ENCODE measurements at regions not wholly inside any gene's neighbourhood (a gene's known extent, or its start where the extent isn't known, plus 50 kb on each side); places are given as distances from the start of the nearest gene placed in this dataset.

- intact Hi-C loops (cut with micrococcal nuclease; ENCODE audit: unreplicated experiment), result no loop called here
- H3K9me3 ChIP-seq (ENCODE audit: low read depth, low read length, poor library complexity, severe bottlenecking), result no peaks in the 10 kb centered on the region
- TF ChIP-seq CTCF (conservative IDR thresholded peaks at IDR 0.05; ENCODE audit: low read depth, low read length), result no peak
- no peak for TF ChIP-seq EZH2 (IDR thresholded peaks at IDR 0.05; ENCODE audit: borderline replicate concordance, low read depth, low read length, poor library complexity, severe bottlenecking)
- no peak overlapping the region for H3K4me3 ChIP-seq (ENCODE audit: low read depth, low read length, poor library complexity, severe bottlenecking)
- BruUV-seq (replicated peaks), result no TSS peak
- H3K4me1 ChIP-seq (ENCODE audit: insufficient read depth, low read length, poor library complexity, severe bottlenecking), result peaks cover 20% of the 10 kb centered on the region
- DNase-seq (ENCODE audit: low spot score), result no peak
- peaks cover 24% of the 10 kb centered on the region for H3K27me3 ChIP-seq (replicated peaks; ENCODE audit: insufficient read depth, low read depth, low read length, poor library complexity)
- H3K36me3 ChIP-seq (ENCODE audit: insufficient read depth, low read length, poor library complexity, severe bottlenecking), result no peaks in the 10 kb centered on the region
- ChIA-PET POLR2A (ENCODE audit: low non-redundant PET) (no interaction called here), CTCF (no interaction called here)
- H3K27ac ChIP-seq (ENCODE audit: low read depth, low read length, poor library complexity, severe bottlenecking), result no peak overlapping the region
Observed at GRCh38 chr12:132398386-132398991, 69.1 kb upstream of the GALNT9 start.

GRCh38 chr12:132397934-132398385, 68.6 kb upstream of the GALNT9 start:
- H3K36me3 ChIP-seq (ENCODE audit: insufficient read depth, low read length, poor library complexity, severe bottlenecking), result no peaks in the 10 kb centered on the region
- no peak overlapping the region for H3K27ac ChIP-seq (ENCODE audit: low read depth, low read length, poor library complexity, severe bottlenecking)
- ChIA-PET CTCF (no interaction called here), POLR2A (ENCODE audit: low non-redundant PET) (no interaction called here)
- H3K9me3 ChIP-seq (ENCODE audit: low read depth, low read length, poor library complexity, severe bottlenecking), result no peaks in the 10 kb centered on the region
- peaks cover 20% of the 10 kb centered on the region for H3K4me1 ChIP-seq (ENCODE audit: insufficient read depth, low read length, poor library complexity, severe bottlenecking)
- TF ChIP-seq EZH2 (IDR thresholded peaks at IDR 0.05; ENCODE audit: borderline replicate concordance, low read depth, low read length, poor library complexity, severe bottlenecking) (no peak), CTCF (conservative IDR thresholded peaks at IDR 0.05; ENCODE audit: low read depth, low read length) (no peak)
- H3K27me3 ChIP-seq (replicated peaks; ENCODE audit: insufficient read depth, low read depth, low read length, poor library complexity), result peaks cover 24% of the 10 kb centered on the region
- no TSS peak for BruUV-seq (replicated peaks)
- no peak overlapping the region for H3K4me3 ChIP-seq (ENCODE audit: low read depth, low read length, poor library complexity, severe bottlenecking)
- DNase-seq (ENCODE audit: low spot score), result no peak
- intact Hi-C loops (cut with micrococcal nuclease; ENCODE audit: unreplicated experiment), result no loop called here

DNA sequence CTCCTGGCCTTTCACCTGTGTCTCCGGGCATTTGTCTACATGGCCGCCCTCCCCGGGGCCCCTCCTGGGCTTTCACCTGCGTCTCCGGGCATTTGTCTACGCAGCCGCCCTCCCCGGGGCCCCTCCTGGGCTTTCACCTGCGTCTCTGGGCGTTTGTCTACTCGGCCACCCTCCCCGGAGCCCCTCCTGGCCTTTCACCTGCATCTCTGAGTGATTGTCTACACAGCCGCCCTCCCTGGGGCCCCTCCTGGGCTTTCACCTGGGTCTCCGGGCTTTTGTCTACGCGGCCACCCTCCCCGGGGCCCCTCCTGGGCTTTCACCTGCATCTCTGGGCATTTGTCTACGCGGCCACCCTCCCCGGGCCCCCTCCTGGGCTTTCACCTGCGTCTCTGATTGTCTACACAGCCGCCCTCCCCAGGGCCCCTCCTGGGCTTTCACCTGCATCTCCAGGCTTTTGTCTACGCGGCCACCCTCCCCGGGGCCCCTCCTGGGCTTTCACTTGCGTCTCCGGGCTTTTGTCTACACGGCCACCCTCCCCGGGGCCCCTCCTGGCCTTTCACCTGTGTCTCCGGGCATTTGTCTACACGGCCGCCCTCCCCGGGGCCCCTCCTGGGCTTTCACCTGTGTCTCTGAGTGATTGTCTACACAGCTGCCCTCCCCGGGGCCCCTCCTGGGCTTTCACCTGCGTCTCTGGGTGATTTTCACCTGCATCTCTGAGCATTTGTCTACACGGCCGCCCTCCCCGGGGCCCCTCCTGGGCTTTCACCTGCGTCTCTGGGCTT, 68.0 kb upstream of the GALNT9 start:
- DNase-seq (ENCODE audit: low spot score), result no peak
- CTCF ChIA-PET, result no interaction called here
- TF ChIP-seq EZH2 (IDR thresholded peaks at IDR 0.05; ENCODE audit: borderline replicate concordance, low read depth, low read length, poor library complexity, severe bottlenecking) (no peak), CTCF (conservative IDR thresholded peaks at IDR 0.05; ENCODE audit: low read depth, low read length) (no peak)
- POLR2A ChIA-PET (ENCODE audit: low non-redundant PET), result no interaction called here
- H3K9me3 ChIP-seq (ENCODE audit: low read depth, low read length, poor library complexity, severe bottlenecking), result no peaks in the 10 kb centered on the region
- H3K27me3 ChIP-seq (replicated peaks; ENCODE audit: insufficient read depth, low read depth, low read length, poor library complexity), result peaks cover 24% of the 10 kb centered on the region
- BruUV-seq (replicated peaks), result no TSS peak
- H3K36me3 ChIP-seq (ENCODE audit: insufficient read depth, low read length, poor library complexity, severe bottlenecking), result no peaks in the 10 kb centered on the region
- no peak overlapping the region for H3K27ac ChIP-seq (ENCODE audit: low read depth, low read length, poor library complexity, severe bottlenecking)
- no peak overlapping the region for H3K4me3 ChIP-seq (ENCODE audit: low read depth, low read length, poor library complexity, severe bottlenecking)
- intact Hi-C loops (cut with micrococcal nuclease; ENCODE audit: unreplicated experiment), result no loop called here
- peaks cover 20% of the 10 kb centered on the region for H3K4me1 ChIP-seq (ENCODE audit: insufficient read depth, low read length, poor library complexity, severe bottlenecking)
